ENCODE measurements at regions not wholly inside any gene's neighbourhood (a gene's known extent, or its start where the extent isn't known, plus 50 kb on each side); places are given as distances from the start of the nearest gene placed in this dataset.
"Not testable (repeated sequence)": the region's sequence is repeated elsewhere in the genome, so short reads cannot be mapped to it uniquely, and the experiment has no call there.

DNA sequence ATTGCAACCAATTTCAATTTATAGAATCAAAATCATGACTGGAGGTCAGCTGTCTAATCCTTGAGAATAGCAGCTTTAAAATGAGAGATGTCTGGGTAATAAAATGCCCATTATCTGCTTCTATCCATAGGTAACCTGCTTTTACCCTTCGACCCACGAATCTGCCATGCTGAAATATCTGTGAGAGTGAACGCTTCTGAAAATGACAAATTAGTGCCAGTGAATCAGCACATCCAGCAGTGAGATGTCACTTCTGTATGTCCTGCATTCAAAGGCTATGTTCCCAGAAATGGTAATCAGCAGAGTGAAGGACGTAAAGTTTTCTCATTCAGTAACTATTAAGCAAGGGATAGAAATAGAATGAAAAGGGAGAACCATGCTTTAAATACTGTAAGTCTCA is 532.4 kb upstream of the ITGA1 start:
- FAIRE-seq: no peak

GRCh38 chr5:52262844-52263243 is 524.9 kb upstream of the ITGA1 start:
- no peak for FAIRE-seq

GRCh38 chr5:52269401-52269800 is 518.3 kb upstream of the ITGA1 start:
- FAIRE-seq: no peak

DNA sequence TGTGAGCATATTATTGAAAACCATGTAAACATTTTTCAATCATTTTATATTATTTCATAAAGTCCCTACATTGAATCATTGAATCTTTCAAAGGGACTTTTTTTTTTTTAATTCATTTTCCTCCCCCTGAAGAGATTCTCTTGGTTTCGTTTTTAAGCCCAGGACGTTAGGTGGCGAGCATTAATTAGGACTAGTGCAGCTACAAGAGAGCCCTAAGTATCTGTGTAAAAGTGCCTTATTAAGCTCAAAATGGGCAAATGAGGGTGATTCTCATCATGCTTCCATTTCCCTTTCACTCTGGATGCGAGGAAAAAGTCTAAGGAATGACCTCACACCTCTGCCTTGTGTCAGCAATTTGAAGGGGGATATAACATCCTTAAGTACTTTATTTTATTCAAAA is 517.9 kb upstream of the ITGA1 start:
- FAIRE-seq: no peak

DNA sequence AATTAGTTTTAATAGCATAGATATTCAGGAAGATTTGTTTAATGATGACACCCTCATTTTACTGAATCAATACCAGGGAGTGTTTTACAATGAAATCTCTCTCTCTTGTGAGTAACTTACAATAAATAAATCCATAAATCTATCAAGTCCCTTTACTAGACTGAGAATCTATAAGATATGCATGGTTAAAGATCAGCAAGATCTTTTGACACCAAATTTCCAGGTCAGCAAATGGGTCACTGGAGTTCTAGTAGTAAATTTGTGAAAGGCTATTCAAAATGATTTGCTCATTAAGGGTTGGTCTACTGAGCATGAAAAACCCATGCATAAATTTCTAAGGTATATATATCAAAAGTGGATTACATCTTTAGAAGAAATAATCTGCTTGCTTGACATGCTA is 512.1 kb upstream of the ITGA1 start:
- no peak for FAIRE-seq

GRCh38 chr5:52277101-52277500 is 510.6 kb upstream of the ITGA1 start:
- no peak for FAIRE-seq

DNA sequence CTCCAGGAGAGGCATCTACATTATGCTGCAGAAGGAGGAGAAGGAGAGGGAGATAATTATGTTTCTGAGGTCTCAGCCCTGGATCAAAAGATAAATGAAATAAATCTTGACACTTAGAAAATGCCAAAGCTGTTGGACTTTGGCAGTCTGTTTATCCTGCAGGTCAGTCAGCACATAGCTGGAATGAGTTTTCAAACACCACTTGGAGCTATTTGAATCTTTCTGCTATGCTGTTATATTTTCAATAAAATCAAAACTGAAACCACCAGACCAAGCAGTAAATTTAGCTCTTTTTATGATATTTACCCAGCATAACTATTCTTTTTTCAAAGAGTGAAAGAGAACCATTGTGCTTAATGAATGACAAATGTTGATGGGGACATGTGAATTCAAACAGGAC is 505.1 kb upstream of the ITGA1 start:
- FAIRE-seq: no peak

- no peak for FAIRE-seq
These were observed 504.5 kb upstream of the ITGA1 start for GRCh38 chr5:52283221-52283620.

GRCh38 chr5:52300703-52301372 is 486.9 kb upstream of the ITGA1 start:
- no peak for FAIRE-seq

DNA sequence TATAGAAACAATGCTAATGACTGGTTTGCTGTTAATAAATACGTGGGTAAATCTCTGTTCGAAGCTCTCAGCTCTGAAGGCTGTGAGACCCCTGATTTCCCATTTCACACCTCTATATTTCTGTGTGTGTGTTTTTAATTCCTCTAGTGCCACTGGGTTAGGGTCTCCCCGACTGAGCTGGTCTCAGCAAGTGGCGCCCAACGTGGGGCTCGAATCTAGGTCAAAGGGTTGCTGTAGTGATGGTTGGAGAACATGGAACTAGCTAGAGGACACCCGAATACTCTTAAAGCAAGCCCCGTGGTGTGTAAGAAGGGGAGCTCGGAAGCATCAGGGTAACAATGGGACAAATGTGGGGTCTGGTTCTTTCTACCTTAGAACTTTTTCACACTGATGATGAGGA is 482.9 kb upstream of the ITGA1 start:
- not testable (repeated sequence) for FAIRE-seq

- FAIRE-seq: no peak
These were observed 459.4 kb upstream of the ITGA1 start for GRCh38 chr5:52328220-52328806.

GRCh38 chr5:52331725-52332124 is 456.0 kb upstream of the ITGA1 start:
- no peak for FAIRE-seq

DNA sequence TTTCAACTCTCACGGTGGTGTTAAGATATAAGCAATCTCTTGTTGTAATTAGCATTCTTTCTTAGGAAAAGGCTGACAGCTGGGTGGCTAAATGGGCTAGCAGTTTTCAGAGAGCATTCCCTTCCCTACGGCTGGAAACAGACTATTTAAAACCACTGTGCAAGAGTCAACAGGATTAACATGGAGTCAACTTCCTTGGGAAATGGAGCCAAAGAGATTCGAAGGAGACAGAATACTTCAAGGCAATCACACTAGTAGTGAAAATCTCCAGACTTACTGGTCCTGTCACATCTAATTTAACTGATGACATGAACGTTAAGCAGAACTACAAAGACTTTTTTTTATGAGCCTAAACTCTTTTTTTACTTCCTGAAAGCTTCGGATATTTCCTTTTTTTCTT is 453.3 kb upstream of the ITGA1 start:
- FAIRE-seq: no peak

- FAIRE-seq: no peak
These were observed 448.4 kb upstream of the ITGA1 start for GRCh38 chr5:52339285-52339684.

GRCh38 chr5:52342361-52342760 is 445.4 kb upstream of the ITGA1 start:
- FAIRE-seq: no peak

DNA sequence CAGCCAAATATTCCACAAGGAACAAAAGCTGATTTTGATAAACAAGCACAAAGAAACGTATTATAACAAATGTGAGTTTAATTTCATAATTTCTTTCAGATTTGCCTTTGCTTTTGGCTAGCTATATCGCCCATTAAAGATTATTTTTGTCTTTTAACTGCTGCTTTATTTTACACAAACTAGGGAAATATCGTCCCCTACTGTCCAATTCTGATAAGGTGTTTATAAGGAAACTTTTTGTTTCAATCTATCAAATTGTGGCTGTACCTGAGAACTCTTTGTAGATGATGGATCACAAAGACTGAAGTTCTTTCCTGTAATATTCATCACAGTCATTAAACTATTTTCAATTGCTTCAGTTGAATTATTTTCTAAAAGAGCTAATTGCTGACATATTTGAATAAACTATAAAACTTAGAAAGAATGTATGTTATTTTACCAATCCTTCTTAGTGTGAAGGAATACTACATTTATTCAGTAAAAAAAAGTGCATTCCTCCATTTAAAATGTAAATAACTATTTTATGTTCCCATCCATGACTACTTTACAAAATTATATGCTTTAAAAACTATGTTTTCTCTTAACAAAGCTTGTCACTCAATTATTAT is 431.3 kb upstream of the ITGA1 start:
- FAIRE-seq: no peak

DNA sequence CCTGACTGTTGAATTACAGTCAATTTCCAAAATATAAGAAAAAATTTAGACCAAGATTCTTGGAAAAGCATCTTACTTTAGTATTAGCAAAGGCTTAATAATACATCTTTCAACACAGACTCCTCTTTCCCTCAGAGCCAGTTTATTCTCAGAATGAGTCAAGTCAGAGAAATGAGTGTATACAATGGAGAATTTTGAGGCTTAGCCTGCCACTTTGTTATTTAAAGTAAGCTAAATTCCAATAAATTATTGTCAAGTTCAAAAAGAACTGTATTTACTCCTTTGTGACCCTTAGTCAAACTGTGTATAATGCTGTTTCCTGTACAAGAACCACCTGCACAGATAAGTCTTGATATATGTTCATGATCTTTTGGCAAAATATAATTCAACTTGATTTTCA is 428.5 kb upstream of the ITGA1 start:
- no peak for FAIRE-seq

- no peak for FAIRE-seq
These were observed 426.7 kb upstream of the ITGA1 start for GRCh38 chr5:52360985-52361384.

DNA sequence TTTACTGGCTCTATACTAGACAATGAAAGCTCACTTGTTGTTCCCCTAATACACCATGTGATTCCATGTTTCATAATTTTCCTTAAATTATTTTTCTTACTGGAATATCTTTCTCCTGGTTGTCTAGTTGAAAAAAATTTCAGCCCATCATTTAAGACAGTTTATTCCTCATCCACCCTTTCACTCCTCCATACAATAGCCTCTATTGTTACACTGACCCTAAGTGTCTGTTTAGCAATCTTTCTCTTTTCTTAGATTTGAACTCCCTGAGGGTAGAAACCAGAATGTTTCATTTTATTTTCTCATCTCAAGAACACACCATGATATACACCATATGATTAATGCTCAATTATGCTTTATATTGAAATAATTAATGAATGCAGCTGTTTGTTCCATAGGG is 413.4 kb upstream of the ITGA1 start:
- FAIRE-seq: no peak

GRCh38 chr5:52375969-52376368 is 411.7 kb upstream of the ITGA1 start:
- no peak for FAIRE-seq

DNA sequence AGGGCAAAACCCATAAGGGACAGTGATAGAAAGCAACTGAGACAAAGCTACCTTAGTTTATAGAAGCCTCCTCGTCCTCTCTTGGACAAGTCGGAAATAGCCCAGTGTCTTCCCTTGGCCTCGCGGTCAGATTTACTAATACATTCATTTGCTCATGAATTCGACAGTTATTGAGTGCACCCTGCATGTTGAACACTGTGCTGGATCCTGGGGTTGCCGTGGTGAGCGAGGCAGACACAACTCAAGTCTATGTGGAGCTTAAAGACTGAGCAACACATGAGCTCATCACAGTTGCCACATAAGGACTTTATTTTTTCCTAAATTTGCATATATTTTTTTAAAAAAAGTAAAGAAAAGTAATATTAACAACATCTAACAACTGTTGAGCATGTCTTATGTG is 411.1 kb upstream of the ITGA1 start:
- no peak for FAIRE-seq

DNA sequence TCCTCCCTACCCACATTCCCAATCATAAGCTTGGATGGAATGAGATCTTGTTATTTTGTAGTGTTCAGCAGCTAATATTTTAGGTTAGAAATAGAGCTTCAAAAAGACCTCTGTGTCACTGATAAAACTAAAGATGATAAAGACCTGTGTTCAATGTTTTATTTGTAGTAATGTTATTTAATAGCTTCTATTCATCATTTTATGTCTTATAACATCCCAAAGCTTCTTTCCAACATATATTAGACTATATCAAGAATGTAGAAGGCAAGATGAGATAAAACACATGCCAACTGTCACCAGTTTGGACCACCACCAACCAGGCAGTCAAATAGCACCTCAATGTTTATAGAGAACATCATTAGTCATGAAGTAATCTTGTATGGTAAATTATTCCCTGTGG is 409.5 kb upstream of the ITGA1 start:
- no peak for FAIRE-seq

DNA sequence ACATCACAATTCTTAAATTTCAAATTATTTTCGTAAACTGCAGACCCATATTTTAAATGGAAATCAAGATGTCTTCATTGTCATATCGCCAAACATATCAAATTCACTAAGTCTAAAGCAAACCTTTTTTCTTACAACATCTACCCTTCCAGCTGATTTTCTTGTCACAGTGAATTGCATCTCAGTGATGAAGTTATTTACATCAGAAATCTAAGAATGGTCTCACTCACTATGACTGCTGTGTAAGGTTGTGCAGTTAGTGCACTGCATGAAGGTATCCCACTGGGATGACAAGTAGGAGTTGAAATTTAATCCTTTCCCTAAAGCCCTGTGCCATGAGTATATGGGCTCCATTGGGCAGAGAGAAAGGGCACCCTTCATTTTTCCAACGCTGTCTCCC is 399.4 kb upstream of the ITGA1 start:
- no peak for FAIRE-seq

GRCh38 chr5:52392321-52392720 is 395.4 kb upstream of the ITGA1 start:
- FAIRE-seq: no peak

DNA sequence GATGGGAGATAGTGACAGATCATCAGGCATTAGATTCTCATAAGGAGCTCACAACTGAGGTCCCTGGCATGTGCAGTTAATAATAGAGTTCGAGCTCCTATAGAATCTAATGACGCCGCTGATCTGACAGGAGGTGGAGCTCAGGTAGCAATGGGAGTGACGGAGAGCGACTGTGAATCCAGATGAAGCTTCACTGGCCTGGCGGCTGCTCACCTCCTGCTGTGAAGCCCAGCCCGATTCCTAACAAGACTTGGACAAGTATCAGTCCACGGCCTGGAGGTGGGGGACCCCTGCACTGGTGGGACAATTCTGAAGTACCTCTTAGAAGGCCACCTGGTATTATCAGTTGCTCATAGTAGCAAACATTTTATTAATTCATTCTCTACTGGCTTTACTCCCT is 377.9 kb upstream of the ITGA1 start:
- no peak for FAIRE-seq

Data from G401.6 (cell line).